Fibroblast of skin of scalp (primary cell): ENCODE measurements at regions not wholly inside any gene's neighbourhood (a gene's known extent, or its start where the extent isn't known, plus 50 kb on each side); places are given as distances from the start of the nearest gene placed in this dataset.
A peak's percentile ranks its signal among the peaks of the same experiment; 100 is the strongest.
"Not testable (repeated sequence)": the region's sequence is repeated elsewhere in the genome, so short reads cannot be mapped to it uniquely, and the experiment has no call there.

Source experiments
- DNase-seq: peaks from one replicate; pipeline ENCODE4 v3.0.0-alpha.2; 2013

GRCh38 chr9:41754403-41754802 lies 374.8 kb downstream of the CNTNAP3B start:
- DNase-seq: not testable (repeated sequence)

GRCh38 chr9:41741897-41742296 lies 387.3 kb downstream of the CNTNAP3B start:
- not testable (repeated sequence) for DNase-seq

- not testable (repeated sequence) for DNase-seq
These were observed 388.1 kb downstream of the CNTNAP3B start for GRCh38 chr9:41741173-41741572.

- not testable (repeated sequence) for DNase-seq
These were observed 390.5 kb downstream of the CNTNAP3B start for GRCh38 chr9:41738681-41739080.

GRCh38 chr9:41699190-41699589 lies 430.0 kb downstream of the CNTNAP3B start:
- not testable (repeated sequence) for DNase-seq

GRCh38 chr9:41697080-41697479 lies 432.1 kb downstream of the CNTNAP3B start:
- peak; percentile 1 for DNase-seq

GRCh38 chr9:41679312-41679711 lies 449.9 kb downstream of the CNTNAP3B start:
- not testable (repeated sequence) for DNase-seq

GRCh38 chr9:41663497-41664036 lies 465.7 kb downstream of the CNTNAP3B start:
- not testable (repeated sequence) for DNase-seq

GRCh38 chr9:41658706-41659105 lies 469.6 kb upstream of the ZNG1F start:
- DNase-seq: not testable (repeated sequence)

- DNase-seq: not testable (repeated sequence)
These were observed 469.0 kb upstream of the ZNG1F start for GRCh38 chr9:41658116-41658515.

GRCh38 chr9:41657141-41657540 lies 468.0 kb upstream of the ZNG1F start:
- not testable (repeated sequence) for DNase-seq

GRCh38 chr9:41655071-41655554 lies 466.0 kb upstream of the ZNG1F start:
- DNase-seq: not testable (repeated sequence)

- not testable (repeated sequence) for DNase-seq
These were observed 465.2 kb upstream of the ZNG1F start for GRCh38 chr9:41654349-41654748.

- DNase-seq: not testable (repeated sequence)
These were observed 464.6 kb upstream of the ZNG1F start for GRCh38 chr9:41653560-41654340.

GRCh38 chr9:41652800-41653199 lies 463.7 kb upstream of the ZNG1F start:
- DNase-seq: not testable (repeated sequence)

GRCh38 chr9:41652100-41652713 lies 463.1 kb upstream of the ZNG1F start:
- not testable (repeated sequence) for DNase-seq

- DNase-seq: not testable (repeated sequence)
These were observed 461.0 kb upstream of the ZNG1F start for GRCh38 chr9:41650086-41650485.

- not testable (repeated sequence) for DNase-seq
These were observed 459.4 kb upstream of the ZNG1F start for GRCh38 chr9:41648564-41648963.

GRCh38 chr9:41646246-41646645 lies 457.1 kb upstream of the ZNG1F start:
- DNase-seq: not testable (repeated sequence)

- peak; percentile 83 for DNase-seq
These were observed 454.6 kb upstream of the ZNG1F start for GRCh38 chr9:41643571-41644279.

GRCh38 chr9:41633726-41634125 lies 444.6 kb upstream of the ZNG1F start:
- not testable (repeated sequence) for DNase-seq

GRCh38 chr9:41623666-41624065 lies 434.5 kb upstream of the ZNG1F start:
- not testable (repeated sequence) for DNase-seq

- not testable (repeated sequence) for DNase-seq
These were observed 430.1 kb upstream of the ZNG1F start for GRCh38 chr9:41619254-41619653.
